Fibroblast of mammary gland (primary cell): ENCODE measurements at regions not wholly inside any gene's neighbourhood (a gene's known extent, or its start where the extent isn't known, plus 50 kb on each side); places are given as distances from the start of the nearest gene placed in this dataset.

Experiments used
- DNase-seq: peaks from one replicate; pipeline ENCODE4 v3.0.0-alpha.2; 2010; ENCODE audit warnings: low read depth
- H3K4me3 ChIP-seq: 2 replicates; pipeline ENCODE4 v1.5.1; 2011; ENCODE audit warnings: low read depth, mild to moderate bottlenecking, low read length, moderate library complexity; ENCODE audit not compliant: control insufficient read depth
- CTCF ChIP-seq: conservative IDR thresholded peaks from 2 replicates; pipeline ENCODE4 v1.5.1; 2011; ENCODE audit warnings: low read depth, low read length, inconsistent platforms; ENCODE audit not compliant: control insufficient read depth, insufficient read depth

- no peak overlapping the region for H3K4me3 ChIP-seq
- TF ChIP-seq CTCF, result no peak
- DNase-seq, result no peak
Observed at GRCh38 chr2:156800065-156800653, 364.0 kb downstream of the GPD2 start.

- TF ChIP-seq CTCF, result no peak
- H3K4me3 ChIP-seq, result no peak overlapping the region
- DNase-seq, result no peak
Observed at GRCh38 chr2:156800781-156801361, 364.7 kb downstream of the GPD2 start.

- H3K4me3 ChIP-seq, result no peak overlapping the region
- TF ChIP-seq CTCF, result no peak
- DNase-seq, result no peak
Observed at GRCh38 chr2:156803243-156803642, 367.1 kb downstream of the GPD2 start.

- DNase-seq, result no peak
- TF ChIP-seq CTCF, result no peak
- H3K4me3 ChIP-seq, result no peak overlapping the region
Observed at GRCh38 chr2:156803967-156804366, 367.8 kb downstream of the GPD2 start.

GRCh38 chr2:156810094-156810493 is 373.9 kb downstream of the GPD2 start:
- TF ChIP-seq CTCF, result no peak
- no peak overlapping the region for H3K4me3 ChIP-seq
- DNase-seq, result peak; percentile 6

- no peak overlapping the region for H3K4me3 ChIP-seq
- no peak for TF ChIP-seq CTCF
- DNase-seq, result no peak
Observed at GRCh38 chr2:156812496-156812895, 376.3 kb downstream of the GPD2 start.

- no peak for TF ChIP-seq CTCF
- DNase-seq, result no peak
- no peak overlapping the region for H3K4me3 ChIP-seq
Observed at GRCh38 chr2:156817430-156817829, 381.3 kb downstream of the GPD2 start.
